CD4-positive, alpha-beta T cell treated with Interleukin-10 for 1 hour (primary cell): ENCODE measurements at regions not wholly inside any gene's neighbourhood (a gene's known extent, or its start where the extent isn't known, plus 50 kb on each side); places are given as distances from the start of the nearest gene placed in this dataset.
"Not testable (repeated sequence)": the region's sequence is repeated elsewhere in the genome, so short reads cannot be mapped to it uniquely, and the experiment has no call there.

Experiments
- DNase-seq: peaks from one replicate; pipeline ENCODE4 v3.0.0-alpha.2; 2020

GRCh38 chr4:38529189-38530115 is 134.5 kb upstream of the KLF3 start:
- DNase-seq = peak; percentile 53

- no peak for DNase-seq
Observed at GRCh38 chr4:38530486-38530885, 133.5 kb upstream of the KLF3 start.

GRCh38 chr4:38531141-38531727 is 132.8 kb upstream of the KLF3 start:
- no peak for DNase-seq

- no peak for DNase-seq
Observed at GRCh38 chr4:38532908-38533499, 131.0 kb upstream of the KLF3 start.

GRCh38 chr4:38534344-38535045 is 129.5 kb upstream of the KLF3 start:
- no peak for DNase-seq

- not testable (repeated sequence) for DNase-seq
Observed at GRCh38 chr4:38535071-38535470, 128.9 kb upstream of the KLF3 start.

- no peak for DNase-seq
Observed at GRCh38 chr4:38535717-38536116, 128.3 kb upstream of the KLF3 start.

GRCh38 chr4:38536716-38537115 is 127.3 kb upstream of the KLF3 start:
- DNase-seq = no peak

GRCh38 chr4:38537666-38538065 is 126.3 kb upstream of the KLF3 start:
- DNase-seq = no peak

GRCh38 chr4:38538517-38538916 is 125.5 kb upstream of the KLF3 start:
- DNase-seq = no peak

- DNase-seq = no peak
Observed at GRCh38 chr4:38539501-38539900, 124.5 kb upstream of the KLF3 start.

GRCh38 chr4:38547052-38547451 is 116.9 kb upstream of the KLF3 start:
- DNase-seq = no peak

GRCh38 chr4:38548256-38548655 is 115.7 kb upstream of the KLF3 start:
- DNase-seq = no peak

GRCh38 chr4:38559374-38559773 is 104.6 kb upstream of the KLF3 start:
- no peak for DNase-seq

- no peak for DNase-seq
Observed at GRCh38 chr4:38560340-38560739, 103.7 kb upstream of the KLF3 start.

- DNase-seq = peak; percentile 3
Observed at GRCh38 chr4:38560768-38561558, 103.0 kb upstream of the KLF3 start.

GRCh38 chr4:38562751-38563198 is 101.2 kb upstream of the KLF3 start:
- no peak for DNase-seq

GRCh38 chr4:38563707-38564495 is 100.1 kb upstream of the KLF3 start:
- no peak for DNase-seq

GRCh38 chr4:38565271-38566199 is 98.5 kb upstream of the KLF3 start:
- no peak for DNase-seq

GRCh38 chr4:38566806-38567398 is 97.1 kb upstream of the KLF3 start:
- DNase-seq = no peak
